ENCODE measurements at regions not wholly inside any gene's neighbourhood (a gene's known extent, or its start where the extent isn't known, plus 50 kb on each side); places are given as distances from the start of the nearest gene placed in this dataset.

GRCh38 chr2:15116830-15117229 lies 444.3 kb downstream of the NBAS start:
- peaks cover 16% of the 10 kb centered on the region for H3K27me3 Mint-ChIP-seq (ENCODE audit: insufficient read depth, low read depth, poor library complexity)
- peaks cover 25% of the 10 kb centered on the region for H3K36me3 Mint-ChIP-seq (ENCODE audit: low read depth)
- H3K4me1 ChIP-seq (ENCODE audit: insufficient read depth) = peaks cover 20% of the 10 kb centered on the region

More at GRCh38 chr2:15116830-15117229, 444.3 kb downstream of the NBAS start:
- peaks cover 26% of the 10 kb centered on the region for H3K9me3 Mint-ChIP-seq
- Histone ChIP-seq H3K9me2 (ENCODE audit: insufficient read depth) (no peaks in the 10 kb centered on the region), H3F3A (replicated peaks; ENCODE audit: low read depth) (no peaks in the 10 kb centered on the region), H3K27ac (ENCODE audit: low read depth) (no peak overlapping the region), H3K4me2 (no peak overlapping the region), H3K4me3 (no peak overlapping the region), H3K36me3 (ENCODE audit: insufficient read depth) (peaks cover 4% of the 10 kb centered on the region), H3K79me2 (replicated peaks; ENCODE audit: insufficient read depth) (no peaks in the 10 kb centered on the region), H2AFZ (no peak overlapping the region), H3K27me3 (ENCODE audit: insufficient read depth) (no peaks in the 10 kb centered on the region), H4K20me1 (replicated peaks; ENCODE audit: insufficient read depth) (no peaks in the 10 kb centered on the region)
- TF ChIP-seq STAT1 (IDR thresholded peaks at IDR 0.05; ENCODE audit: unreplicated experiment) (no peak), EZH2phosphoT487 (IDR thresholded peaks at IDR 0.05; ENCODE audit: unreplicated experiment) (no peak), ZNF331 (CRISPR knock-in tag; IDR thresholded peaks at IDR 0.05; ENCODE audit: low read depth) (no peak), EZH2 (IDR thresholded peaks at IDR 0.05; ENCODE audit: low read depth, unreplicated experiment) (no peak), JUNB (IDR thresholded peaks at IDR 0.05; ENCODE audit: unreplicated experiment) (no peak), ZNF114 (CRISPR knock-in tag; IDR thresholded peaks at IDR 0.05) (no peak), CREB1 (CRISPR knock-in tag; IDR thresholded peaks at IDR 0.05; ENCODE audit: low read depth) (no peak), NANOG (IDR thresholded peaks at IDR 0.05; ENCODE audit: borderline replicate concordance) (no peak), POLR2AphosphoS5 (IDR thresholded peaks at IDR 0.05; ENCODE audit: low read depth) (no peak), ZNF462 (CRISPR knock-in tag; IDR thresholded peaks at IDR 0.05) (no peak)
- TF ChIP-seq, protein P1, sequence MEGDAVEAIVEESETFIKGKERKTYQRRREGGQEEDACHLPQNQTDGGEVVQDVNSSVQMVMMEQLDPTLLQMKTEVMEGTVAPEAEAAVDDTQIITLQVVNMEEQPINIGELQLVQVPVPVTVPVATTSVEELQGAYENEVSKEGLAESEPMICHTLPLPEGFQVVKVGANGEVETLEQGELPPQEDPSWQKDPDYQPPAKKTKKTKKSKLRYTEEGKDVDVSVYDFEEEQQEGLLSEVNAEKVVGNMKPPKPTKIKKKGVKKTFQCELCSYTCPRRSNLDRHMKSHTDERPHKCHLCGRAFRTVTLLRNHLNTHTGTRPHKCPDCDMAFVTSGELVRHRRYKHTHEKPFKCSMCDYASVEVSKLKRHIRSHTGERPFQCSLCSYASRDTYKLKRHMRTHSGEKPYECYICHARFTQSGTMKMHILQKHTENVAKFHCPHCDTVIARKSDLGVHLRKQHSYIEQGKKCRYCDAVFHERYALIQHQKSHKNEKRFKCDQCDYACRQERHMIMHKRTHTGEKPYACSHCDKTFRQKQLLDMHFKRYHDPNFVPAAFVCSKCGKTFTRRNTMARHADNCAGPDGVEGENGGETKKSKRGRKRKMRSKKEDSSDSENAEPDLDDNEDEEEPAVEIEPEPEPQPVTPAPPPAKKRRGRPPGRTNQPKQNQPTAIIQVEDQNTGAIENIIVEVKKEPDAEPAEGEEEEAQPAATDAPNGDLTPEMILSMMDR (conservative IDR thresholded peaks at IDR 0.05; ENCODE audit: low read depth in 2 of 2) = no peak
- TF ChIP-seq, protein P2, sequence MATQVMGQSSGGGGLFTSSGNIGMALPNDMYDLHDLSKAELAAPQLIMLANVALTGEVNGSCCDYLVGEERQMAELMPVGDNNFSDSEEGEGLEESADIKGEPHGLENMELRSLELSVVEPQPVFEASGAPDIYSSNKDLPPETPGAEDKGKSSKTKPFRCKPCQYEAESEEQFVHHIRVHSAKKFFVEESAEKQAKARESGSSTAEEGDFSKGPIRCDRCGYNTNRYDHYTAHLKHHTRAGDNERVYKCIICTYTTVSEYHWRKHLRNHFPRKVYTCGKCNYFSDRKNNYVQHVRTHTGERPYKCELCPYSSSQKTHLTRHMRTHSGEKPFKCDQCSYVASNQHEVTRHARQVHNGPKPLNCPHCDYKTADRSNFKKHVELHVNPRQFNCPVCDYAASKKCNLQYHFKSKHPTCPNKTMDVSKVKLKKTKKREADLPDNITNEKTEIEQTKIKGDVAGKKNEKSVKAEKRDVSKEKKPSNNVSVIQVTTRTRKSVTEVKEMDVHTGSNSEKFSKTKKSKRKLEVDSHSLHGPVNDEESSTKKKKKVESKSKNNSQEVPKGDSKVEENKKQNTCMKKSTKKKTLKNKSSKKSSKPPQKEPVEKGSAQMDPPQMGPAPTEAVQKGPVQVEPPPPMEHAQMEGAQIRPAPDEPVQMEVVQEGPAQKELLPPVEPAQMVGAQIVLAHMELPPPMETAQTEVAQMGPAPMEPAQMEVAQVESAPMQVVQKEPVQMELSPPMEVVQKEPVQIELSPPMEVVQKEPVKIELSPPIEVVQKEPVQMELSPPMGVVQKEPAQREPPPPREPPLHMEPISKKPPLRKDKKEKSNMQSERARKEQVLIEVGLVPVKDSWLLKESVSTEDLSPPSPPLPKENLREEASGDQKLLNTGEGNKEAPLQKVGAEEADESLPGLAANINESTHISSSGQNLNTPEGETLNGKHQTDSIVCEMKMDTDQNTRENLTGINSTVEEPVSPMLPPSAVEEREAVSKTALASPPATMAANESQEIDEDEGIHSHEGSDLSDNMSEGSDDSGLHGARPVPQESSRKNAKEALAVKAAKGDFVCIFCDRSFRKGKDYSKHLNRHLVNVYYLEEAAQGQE (IDR thresholded peaks at IDR 0.05; ENCODE audit: unreplicated experiment) = no peak
- TF ChIP-seq, protein P3, sequence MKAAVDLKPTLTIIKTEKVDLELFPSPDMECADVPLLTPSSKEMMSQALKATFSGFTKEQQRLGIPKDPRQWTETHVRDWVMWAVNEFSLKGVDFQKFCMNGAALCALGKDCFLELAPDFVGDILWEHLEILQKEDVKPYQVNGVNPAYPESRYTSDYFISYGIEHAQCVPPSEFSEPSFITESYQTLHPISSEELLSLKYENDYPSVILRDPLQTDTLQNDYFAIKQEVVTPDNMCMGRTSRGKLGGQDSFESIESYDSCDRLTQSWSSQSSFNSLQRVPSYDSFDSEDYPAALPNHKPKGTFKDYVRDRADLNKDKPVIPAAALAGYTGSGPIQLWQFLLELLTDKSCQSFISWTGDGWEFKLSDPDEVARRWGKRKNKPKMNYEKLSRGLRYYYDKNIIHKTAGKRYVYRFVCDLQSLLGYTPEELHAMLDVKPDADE (IDR thresholded peaks at IDR 0.05) = no peak
- DNase-seq (ENCODE audit: low spot score) = no peak
- no peak overlapping the region for H3K4me3 Mint-ChIP-seq
- ATAC-seq = no peak
- H3K27ac Mint-ChIP-seq = no peak overlapping the region
- peaks cover 25% of the 10 kb centered on the region for H3K4me1 Mint-ChIP-seq

Measured in GM23338 (cell line).